Kidney epithelial cell (primary cell): ENCODE measurements at regions not wholly inside any gene's neighbourhood (a gene's known extent, or its start where the extent isn't known, plus 50 kb on each side); places are given as distances from the start of the nearest gene placed in this dataset.

Experiments
- DNase-seq: peaks from one replicate; pipeline ENCODE4 v3.0.0-alpha.2; 2010; ENCODE audit warnings: low read depth
- H3K27me3 ChIP-seq: 2 replicates; pipeline ENCODE4 v1.6.0; 2011; ENCODE audit warnings: low read length; ENCODE audit not compliant: control insufficient read depth, insufficient read depth
- H3K36me3 ChIP-seq: 2 replicates; pipeline ENCODE4 v1.5.1; 2011; ENCODE audit warnings: low read length; ENCODE audit not compliant: control insufficient read depth, insufficient read depth
- H3K4me3 ChIP-seq: 2 replicates; pipeline ENCODE4 v1.5.1; 2011; ENCODE audit warnings: low read depth, mild to moderate bottlenecking, control low read depth, low read length
- CTCF ChIP-seq: IDR thresholded peaks from 2 replicates; pipeline ENCODE4 v1.5.1; 2011; ENCODE audit warnings: mild to moderate bottlenecking, moderate library complexity, low read length, control low read depth, inconsistent platforms; ENCODE audit not compliant: insufficient read depth, poor library complexity, severe bottlenecking

GRCh38 chr12:76240281-76240680 is 107.9 kb downstream of the BBS10 start:
- Histone ChIP-seq H3K4me3 (no peak overlapping the region), H3K36me3 (no peaks in the 10 kb centered on the region), H3K27me3 (no peaks in the 10 kb centered on the region)
- DNase-seq: no peak
- TF ChIP-seq CTCF: no peak

GRCh38 chr12:76238688-76239087 is 109.5 kb downstream of the BBS10 start:
- H3K27me3 ChIP-seq: no peaks in the 10 kb centered on the region
- no peak for TF ChIP-seq CTCF
- DNase-seq: no peak
- H3K4me3 ChIP-seq: no peak overlapping the region
- no peaks in the 10 kb centered on the region for H3K36me3 ChIP-seq

- no peak for TF ChIP-seq CTCF
- no peaks in the 10 kb centered on the region for H3K36me3 ChIP-seq
- H3K4me3 ChIP-seq: no peak overlapping the region
- no peaks in the 10 kb centered on the region for H3K27me3 ChIP-seq
- no peak for DNase-seq
Measured at GRCh38 chr12:76237086-76237701, 111.0 kb downstream of the BBS10 start.

- no peak for TF ChIP-seq CTCF
- Histone ChIP-seq H3K27me3 (no peaks in the 10 kb centered on the region), H3K4me3 (no peak overlapping the region), H3K36me3 (no peaks in the 10 kb centered on the region)
- peak; percentile 85 for DNase-seq
Measured at GRCh38 chr12:76236640-76237039, 111.6 kb downstream of the BBS10 start.

- no peak for TF ChIP-seq CTCF
- DNase-seq: no peak
- Histone ChIP-seq H3K27me3 (no peaks in the 10 kb centered on the region), H3K36me3 (no peaks in the 10 kb centered on the region), H3K4me3 (no peak overlapping the region)
Measured at GRCh38 chr12:76234741-76235140, 113.5 kb downstream of the BBS10 start.

- no peak for TF ChIP-seq CTCF
- Histone ChIP-seq H3K36me3 (no peaks in the 10 kb centered on the region), H3K4me3 (no peak overlapping the region), H3K27me3 (no peaks in the 10 kb centered on the region)
- no peak for DNase-seq
Measured at GRCh38 chr12:76232013-76232412, 116.2 kb downstream of the BBS10 start.
